Suppressor macrophage treated with lipopolysaccharide for 1 hour (primary cell): ENCODE measurements at regions not wholly inside any gene's neighbourhood (a gene's known extent, or its start where the extent isn't known, plus 50 kb on each side); places are given as distances from the start of the nearest gene placed in this dataset.
"Not testable (repeated sequence)": the region's sequence is repeated elsewhere in the genome, so short reads cannot be mapped to it uniquely, and the experiment has no call there.

Experiments
- DNase-seq, 3 donors: peaks; one replicate each; pipeline ENCODE4 v3.0.0-alpha.2; 2020 to 2022

DNA sequence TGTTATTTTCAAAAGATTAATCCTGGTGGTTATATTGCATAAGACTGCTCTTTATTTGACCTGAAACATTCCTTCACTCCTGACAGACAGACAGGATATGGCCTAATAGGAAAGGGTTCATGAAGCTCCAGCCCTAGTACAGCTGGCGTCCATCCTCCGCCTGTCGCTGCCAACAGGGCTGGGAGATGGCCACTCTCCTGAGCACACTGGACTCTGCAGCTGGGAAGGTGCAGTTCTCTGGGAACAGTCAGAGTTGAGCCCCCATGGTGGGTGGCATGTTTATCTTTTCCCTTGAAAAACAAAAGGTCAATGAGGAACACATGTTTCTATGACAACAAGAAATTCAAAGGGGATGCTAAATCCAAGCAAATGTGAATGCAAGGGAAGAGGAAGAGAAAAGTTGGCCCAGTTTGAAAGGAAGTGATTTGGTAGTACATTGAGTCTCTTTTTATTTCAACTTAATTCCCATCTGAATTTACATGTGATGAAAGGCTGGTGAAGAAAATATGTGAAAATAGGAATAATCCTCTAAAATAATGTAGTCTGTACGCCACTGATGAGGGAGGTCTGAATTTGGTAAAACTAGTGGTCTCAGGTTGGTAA lies 89.9 kb upstream of the DCN start:
- no peak for DNase-seq

DNA sequence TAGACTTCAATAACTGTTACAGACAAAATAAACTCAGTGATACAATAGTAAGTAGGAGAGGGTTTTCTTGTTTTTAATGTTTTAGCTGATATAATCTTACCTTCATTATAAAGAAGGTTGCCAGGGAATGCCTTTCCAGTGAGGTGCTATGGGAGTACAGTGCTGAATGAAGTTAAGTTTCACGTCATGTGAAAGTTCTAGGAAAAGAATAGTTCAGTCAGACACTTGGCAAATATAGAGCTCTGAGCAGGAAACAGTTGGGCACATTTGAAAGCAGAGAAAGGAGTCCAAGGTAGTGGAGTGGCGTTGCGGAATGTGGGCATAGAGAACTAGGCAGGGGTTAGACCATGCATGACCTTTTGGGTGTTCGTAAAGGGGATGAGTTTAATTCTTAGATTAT lies 88.6 kb upstream of the DCN start:
- DNase-seq = no peak

DNA sequence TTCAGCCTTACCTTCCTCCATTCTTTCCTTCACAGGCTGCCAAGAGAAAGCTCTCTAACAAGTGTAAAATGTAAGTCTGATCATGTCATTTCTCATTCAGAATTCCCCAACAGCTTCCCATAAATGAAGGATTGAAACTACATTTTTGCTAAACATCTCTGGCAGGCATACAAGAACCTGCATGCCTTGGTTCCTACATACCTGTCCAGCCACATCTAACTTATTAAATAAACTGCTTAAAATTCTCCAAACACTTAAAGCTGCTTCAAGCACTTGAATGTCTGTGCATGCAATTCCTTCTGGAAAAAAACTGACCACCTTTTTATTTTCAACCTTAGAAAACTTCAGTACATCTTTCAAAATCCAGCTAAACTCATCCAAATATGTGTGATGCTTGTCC lies 84.4 kb upstream of the DCN start:
- DNase-seq = no peak

DNA sequence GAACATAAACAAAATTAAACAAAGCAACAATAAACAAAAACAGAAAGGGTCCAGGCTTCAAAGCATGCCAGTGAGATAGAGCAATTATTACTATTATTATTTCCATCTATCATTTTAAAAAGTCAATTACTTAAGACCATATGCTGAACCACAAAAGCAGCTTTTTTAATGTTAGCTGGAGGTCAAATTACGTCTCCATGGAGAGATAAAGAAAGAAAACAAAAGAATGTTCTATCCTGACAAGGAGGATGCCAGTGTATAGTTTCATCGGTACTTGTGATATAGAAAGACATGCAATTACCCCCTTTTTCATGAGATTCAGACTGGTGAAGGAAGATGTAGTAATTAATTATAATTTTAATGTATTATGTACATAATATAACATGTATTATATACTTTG lies 81.6 kb upstream of the DCN start:
- DNase-seq = no peak

DNA sequence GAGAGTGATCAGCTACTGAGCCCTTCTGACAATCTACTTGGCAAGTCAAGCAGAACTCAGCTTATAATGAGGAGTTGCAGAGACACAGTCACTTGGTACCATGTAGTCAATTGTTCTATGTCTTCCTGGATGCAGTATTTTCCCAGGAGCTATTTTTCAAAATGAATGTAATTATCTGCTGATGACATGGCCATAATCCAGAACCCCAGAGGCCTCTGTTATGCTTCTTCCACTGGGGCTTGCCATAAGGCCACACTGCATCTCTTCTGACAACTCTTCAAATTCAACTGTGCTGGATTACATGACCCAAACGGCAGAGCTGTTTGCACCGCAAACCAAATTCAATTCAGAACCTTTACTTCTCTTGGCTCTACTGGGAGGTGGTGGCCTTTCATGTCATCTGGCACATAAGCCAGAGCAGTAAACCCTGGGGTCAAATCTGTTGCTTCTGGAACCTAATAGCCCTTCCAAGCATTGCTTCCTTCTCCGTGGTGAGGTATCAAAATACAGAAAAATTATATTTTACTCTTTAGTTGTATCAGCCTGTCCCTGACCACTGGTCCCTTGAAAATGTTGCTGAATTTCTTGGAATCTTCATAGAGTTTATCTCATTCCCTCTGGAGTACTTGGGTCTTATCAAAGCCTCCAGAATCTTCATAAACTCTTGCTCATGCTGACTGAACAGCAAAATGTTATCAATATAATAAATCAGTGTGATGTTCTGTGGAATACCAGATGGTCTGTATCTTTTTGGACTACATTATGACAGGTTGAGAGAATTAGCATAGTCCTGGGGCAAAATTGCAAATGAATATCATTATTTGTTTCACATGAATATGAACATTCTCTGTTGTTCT lies 79.4 kb upstream of the DCN start:
- no peak for DNase-seq

DNA sequence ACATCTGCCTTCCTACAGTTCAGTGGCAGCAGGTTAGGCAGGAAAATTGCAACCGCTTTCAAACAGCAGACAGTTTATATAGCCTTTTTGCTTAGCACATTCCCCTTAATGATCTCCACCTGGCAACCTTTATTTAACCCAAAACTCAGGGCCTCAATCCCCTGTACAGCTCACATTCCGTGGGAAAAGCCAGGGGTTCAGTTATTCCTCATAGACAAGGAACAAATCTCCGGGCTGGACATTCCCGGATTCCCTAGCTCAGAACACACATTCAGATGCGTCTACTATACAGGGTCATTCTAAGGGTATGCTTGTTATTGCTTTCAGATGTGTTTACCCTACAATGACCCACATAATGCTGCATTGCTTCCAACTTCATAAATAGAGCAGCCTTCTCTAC lies 73.8 kb upstream of the DCN start:
- peak in 1 of 3 donors; percentile 6 for DNase-seq

DNA sequence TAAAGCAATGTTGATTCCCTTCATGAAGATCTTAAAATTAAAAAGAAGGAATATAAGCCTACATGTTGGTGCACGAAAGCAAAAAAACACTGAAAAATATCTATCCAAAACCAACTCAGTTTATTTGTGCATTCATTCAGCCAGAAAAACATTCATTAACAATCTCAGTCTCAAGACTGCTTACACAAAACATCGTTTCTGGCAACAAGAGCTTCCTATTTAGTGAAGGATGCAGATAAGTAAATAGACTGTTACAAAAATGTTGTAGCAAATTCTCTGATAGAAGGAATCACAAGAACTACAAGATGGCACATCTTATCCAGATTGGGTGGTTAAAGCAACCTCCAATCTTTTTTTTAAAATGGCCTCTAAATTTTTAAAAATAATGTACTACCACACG lies 69.7 kb upstream of the DCN start:
- DNase-seq = no peak

DNA sequence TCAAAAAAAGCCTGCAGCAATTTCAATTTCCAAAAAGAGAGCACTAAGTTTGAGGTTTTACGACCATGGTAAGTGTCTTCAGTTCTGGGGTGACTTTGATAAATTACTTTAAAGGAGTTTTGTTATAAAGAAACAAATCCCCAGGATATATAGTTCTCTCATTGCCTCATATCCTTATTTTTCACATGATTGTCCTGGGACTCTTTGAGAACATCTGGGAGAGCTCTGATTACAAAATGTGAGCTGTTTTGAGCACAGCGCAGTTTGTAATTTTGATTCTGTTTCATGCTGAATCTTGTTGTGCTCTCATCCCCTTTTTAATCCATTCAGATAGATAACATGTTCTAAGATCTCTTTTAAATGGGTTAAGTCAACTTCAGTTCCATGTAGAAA lies 67.7 kb upstream of the DCN start:
- DNase-seq = no peak

DNA sequence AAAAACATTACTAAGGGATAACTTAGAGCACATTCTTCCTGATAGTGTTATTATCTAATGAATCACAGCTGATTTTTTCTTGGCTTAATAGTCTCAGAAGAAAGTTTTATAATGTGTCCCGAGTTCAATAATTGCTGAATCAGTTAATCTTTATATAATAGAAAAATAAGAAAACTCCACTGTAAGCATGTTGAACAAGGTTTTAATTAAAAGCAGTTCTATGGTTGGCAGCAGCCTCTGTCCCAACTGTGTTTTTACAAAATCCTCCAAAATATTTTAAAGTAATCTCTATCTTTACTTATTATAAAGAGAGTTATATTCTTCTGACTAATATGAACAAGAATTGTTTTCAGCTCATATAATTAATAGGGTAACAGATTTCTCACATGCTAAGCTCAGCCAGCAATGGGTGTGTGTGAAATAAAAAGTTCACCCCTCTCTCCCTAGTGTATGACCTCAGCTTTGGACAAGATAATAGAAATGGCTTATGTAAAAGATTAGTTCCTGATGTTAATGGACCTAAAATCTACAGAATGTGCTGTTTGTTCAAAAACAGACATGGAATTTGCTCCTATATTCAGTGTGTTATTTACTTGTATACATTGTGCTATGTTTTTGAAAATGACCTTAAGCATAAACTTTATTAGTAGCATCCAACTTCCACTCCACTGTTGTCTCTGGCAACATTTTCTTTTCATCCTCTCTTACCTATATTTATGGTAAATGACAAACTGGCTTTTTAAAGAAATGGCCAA lies 67.1 kb upstream of the DCN start:
- peak in 1 of 3 donors; percentile 13 for DNase-seq

DNA sequence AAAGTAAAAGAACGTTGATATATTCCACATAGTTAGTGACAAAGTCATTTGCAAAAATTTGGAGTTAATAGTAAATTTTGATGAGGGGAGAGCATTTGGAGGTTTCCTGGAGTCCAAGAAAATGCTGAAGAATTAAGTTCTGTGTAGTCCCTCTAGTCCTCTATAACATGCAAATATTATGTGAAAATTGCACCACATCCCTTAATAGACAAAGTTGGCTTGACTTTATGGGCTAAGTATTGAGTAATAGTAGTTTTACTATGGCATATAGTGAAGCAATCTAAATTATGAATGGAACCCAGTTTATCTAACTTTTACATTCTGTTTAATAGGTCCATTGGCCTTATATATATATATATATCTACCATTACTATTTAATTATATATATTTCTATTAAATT lies 66.4 kb upstream of the DCN start:
- DNase-seq = peak in 1 of 3 donors; percentile 17

DNA sequence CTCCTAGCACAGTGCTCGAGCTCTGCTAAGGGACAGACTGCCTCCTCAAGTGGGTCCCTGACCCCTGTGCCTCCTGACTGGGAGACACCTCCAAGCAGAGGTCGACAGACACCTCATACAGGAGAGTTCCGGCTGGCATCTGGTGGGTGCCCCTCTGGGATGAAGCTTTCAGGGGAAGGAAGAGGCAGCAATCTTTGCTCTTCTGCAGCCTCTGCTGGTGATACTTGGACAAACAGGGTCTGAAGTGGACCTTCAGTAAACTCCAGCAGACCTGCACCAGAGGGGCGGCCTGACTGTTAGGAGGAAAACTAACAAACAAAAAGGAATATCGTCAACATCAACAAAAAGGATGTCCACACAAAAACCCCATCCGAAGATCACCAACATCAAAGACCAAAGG lies 60.6 kb upstream of the DCN start:
- DNase-seq = not testable (repeated sequence)

DNA sequence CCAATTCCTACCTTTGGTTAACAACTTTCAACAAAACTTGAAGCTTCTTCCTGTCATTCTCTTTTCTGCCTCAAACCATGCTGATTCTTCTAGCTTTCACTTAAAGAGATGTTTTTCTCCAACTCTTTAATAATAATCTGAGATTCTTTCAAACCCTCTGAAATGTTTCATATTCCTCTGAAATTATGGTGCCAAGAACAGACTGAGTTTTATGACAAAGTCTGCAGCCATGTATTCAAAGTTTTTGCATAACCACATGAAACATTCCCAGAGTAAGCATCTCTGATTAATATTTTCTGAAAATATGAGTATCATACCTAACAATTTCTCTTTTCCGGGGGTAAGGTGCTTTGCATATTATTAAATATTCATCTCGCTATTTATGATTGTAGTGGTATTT lies 59.1 kb upstream of the DCN start:
- no peak for DNase-seq

DNA sequence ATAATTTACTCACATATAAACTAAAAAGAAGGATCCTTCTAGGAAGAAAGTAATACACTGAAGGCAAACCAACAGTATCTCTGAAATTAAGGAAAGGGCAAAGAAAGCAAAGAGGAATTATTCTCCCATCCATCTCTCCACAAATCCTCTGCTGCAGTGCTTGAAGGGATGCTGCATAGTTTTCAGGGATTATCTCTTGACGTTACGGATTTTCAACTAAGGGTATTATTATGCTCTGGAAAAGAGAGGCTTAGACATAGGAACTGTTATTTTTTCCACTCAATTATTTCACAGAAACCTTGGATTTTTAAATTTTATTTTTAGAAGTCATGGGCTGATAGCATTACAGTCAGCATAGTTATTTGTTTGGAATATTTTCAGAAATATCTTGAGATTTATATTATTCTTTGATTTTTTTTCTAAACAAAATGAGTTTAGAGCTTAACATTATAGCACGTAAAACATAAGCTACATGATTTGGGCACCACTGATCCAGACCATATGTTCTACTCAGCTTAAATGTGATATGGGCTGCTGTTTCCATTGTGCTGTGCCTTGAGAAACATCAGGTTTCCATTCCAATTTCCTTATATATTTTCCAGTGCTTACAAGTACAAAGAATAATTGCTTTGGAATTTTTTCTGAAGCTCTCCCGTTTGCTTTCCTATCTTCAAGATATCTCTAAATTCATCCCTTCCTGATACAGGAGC lies 57.9 kb upstream of the DCN start:
- no peak for DNase-seq

DNA sequence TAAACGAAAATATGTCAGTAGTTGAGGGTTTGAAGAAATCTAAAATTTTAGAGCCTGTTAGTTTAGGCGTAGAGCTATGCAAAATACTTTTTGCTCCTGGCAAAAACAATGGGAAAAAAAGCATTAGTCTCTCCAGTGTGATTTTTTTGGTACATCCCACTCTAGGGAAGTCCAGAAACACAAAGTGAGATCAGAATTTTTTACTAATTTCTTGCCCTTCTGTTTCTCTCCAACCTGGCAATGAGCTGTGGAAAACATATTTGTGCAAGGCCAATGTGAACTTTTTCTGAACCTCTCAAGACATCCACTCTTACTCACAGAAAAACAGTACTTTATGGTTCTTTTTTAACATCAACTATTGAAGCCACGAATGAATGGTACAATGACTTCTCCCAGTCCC lies 56.9 kb upstream of the DCN start:
- no peak for DNase-seq
